Right lobe of liver (tissue), 4 donors: ENCODE measurements at regions not wholly inside any gene's neighbourhood (a gene's known extent, or its start where the extent isn't known, plus 50 kb on each side); places are given as distances from the start of the nearest gene placed in this dataset.

Experiments
- POLR2A ChIP-seq: fragments of 450-650 bp; IDR thresholded peaks from one replicate; pipeline ENCODE4 v1.6.1; 2017; ENCODE audit warnings: antibody characterized with exemption, mild to moderate bottlenecking
- TF ChIP-seq, protein P1 (sequence below), 4 donors: fragments of 200-600 bp in 3 of 4; fragments of 450-650 bp in 1 of 4; IDR thresholded peaks; one replicate each; pipeline versions ENCODE4 v1.5.1 to v1.8.0; 2016 to 2022; ENCODE audit warnings: antibody characterized with exemption in 4 of 4, mild to moderate bottlenecking in 2 of 4
- donor health status: DM: no; HTN: no; CAD: no.
- donor health status: DM: no; HTN: no; CAD: no.
- donor health status: DM: no; HTN: yes; CAD: no.

DNA sequence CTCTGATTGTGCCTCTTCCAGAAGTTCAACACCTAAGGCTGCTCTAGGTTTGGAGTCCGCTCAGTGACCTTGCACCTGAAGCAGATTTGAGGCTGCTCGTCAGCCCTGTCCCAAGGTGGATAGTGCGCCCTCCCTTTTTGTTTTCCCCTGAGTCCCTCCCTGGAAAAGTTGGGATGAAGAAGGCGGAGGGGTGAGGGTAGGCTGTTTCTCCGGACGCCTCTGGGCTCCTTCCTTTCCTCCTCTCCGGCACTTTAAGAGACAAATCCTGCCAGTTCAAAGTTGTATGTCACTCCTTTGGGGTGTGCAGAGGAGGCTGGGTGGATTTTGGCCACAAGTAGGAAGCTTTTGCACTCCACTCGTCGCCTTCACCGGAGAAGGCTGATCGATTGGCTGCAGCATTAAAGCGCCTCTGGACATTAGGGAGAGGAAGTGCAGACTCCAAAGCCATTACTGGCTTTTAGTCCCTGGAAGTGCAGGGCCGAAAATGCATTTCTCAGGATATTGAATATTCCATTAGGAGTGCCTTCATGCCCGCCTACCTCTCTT, 81.9 kb upstream of the PRKG1 start:
- TF ChIP-seq, protein P1, sequence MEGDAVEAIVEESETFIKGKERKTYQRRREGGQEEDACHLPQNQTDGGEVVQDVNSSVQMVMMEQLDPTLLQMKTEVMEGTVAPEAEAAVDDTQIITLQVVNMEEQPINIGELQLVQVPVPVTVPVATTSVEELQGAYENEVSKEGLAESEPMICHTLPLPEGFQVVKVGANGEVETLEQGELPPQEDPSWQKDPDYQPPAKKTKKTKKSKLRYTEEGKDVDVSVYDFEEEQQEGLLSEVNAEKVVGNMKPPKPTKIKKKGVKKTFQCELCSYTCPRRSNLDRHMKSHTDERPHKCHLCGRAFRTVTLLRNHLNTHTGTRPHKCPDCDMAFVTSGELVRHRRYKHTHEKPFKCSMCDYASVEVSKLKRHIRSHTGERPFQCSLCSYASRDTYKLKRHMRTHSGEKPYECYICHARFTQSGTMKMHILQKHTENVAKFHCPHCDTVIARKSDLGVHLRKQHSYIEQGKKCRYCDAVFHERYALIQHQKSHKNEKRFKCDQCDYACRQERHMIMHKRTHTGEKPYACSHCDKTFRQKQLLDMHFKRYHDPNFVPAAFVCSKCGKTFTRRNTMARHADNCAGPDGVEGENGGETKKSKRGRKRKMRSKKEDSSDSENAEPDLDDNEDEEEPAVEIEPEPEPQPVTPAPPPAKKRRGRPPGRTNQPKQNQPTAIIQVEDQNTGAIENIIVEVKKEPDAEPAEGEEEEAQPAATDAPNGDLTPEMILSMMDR (IDR thresholded peaks at IDR 0.05), result no peak
- TF ChIP-seq POLR2A, result no peak
